ENCODE measurements at regions not wholly inside any gene's neighbourhood (a gene's known extent, or its start where the extent isn't known, plus 50 kb on each side); places are given as distances from the start of the nearest gene placed in this dataset.
"Not testable (repeated sequence)": the region's sequence is repeated elsewhere in the genome, so short reads cannot be mapped to it uniquely, and the experiment has no call there.

DNA sequence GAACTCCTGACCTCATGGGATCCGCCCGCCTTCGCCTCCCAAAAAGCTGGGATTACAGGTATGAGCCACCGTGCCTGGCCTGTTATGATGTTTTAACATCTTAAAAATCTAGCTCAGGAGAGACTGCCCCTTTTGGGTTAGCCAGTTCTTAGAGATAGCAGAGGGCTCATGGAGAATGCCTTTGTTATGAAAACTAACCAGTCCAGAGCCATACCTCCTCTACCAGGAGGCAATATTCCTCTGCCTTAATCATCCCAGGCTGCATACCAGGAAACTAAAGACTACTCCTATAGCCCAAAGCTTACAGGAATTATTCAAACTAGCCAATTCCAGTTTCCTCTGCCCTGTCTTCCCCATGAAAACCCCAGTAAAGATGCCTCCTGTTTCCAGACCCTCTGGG lies 96.0 kb upstream of the MDM1 start:
- no peak for DNase-seq

DNA sequence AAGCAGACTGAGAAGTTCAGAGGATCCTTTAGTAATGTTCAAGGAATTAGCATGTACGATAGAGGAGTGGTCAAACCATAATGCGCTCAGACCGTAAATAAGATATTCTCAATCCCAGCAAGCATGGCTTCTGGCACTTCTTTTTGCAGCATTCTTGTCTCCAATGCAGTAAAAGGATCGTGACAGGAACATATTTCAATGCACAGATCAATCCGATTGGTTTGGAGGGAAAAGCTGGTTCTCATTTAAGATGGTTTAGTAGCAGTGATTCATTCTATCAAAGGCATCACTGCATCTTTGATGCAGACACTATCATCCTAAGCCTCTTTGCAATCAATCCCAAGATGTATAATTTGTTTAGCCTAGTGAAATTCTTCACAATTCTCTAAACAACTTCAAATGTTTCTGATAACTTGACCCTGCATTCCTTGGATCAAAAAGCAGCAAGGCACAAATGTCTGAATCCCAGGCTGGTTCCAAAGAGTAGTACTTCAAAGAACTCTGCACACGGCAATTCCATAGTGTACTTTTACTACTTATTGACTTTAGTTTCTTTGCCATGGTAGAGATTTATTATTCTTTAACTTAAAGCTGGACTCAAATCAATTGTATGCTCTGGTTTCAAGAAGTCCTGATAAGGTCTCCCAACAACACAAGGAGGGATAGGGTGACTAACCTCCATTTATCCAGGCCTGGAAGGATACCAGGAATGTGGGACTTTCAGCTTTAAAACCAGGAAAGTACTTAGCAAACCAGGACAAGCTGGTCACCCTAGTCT lies 96.8 kb upstream of the MDM1 start:
- no peak for DNase-seq

DNA sequence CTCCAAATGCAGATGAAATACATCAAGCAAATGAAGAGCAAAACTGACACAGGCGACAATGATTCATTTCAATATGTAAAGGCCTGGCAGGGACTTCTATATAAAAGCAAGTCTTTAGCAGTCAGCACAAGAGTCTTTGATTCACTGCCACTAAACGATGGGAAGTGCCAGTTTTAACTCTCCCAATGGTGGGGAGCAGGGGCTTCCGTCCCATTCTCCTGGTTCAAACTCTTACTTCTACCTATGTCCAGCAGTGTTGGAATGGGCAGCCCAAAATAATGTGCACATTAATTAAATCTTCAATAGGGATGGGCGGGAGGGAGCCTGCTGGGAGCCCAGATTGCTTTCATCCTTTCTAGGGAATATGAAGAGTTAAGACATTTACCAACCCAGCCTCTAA lies 97.5 kb upstream of the MDM1 start:
- DNase-seq, result no peak

GRCh38 chr12:68431786-68432185 lies 99.6 kb upstream of the MDM1 start:
- DNase-seq, result no peak

DNA sequence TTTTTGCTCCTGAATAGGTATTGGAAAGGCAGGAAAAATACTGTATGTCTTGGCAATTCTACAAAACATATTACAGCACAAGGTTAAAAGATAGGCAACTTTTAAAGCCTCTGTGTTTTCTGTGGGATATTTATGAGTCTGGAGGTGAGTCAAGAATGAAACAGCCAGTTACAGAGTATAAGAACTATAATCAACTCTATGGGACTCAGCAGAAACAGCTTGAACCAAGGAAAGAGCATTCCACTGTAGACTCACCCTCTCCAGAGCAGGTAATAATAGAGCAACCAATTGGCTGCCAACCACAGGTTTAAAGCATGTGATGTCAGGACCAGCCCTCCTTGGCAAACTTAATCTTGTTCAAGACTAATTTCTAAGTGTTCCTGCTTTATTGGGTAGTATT lies 100.5 kb upstream of the MDM1 start:
- no peak for DNase-seq

- no peak for DNase-seq
These were observed 102.5 kb upstream of the MDM1 start for GRCh38 chr12:68434391-68435298.

DNA sequence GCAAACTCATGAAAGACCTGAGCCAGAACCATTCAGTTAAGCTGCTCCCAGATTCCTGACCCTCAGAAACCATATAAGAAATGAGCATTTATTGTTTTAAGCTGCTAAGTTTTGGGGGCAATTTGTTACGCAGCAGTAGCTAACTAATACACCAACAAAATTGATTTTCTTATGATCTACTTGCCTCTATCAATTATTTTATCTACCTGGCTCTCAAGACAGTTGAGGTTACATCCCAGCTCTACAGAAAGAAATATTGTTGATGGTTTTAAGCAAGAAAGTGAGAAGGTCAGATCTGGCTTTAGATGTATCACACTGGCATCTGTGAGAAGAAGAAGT lies 103.1 kb upstream of the MDM1 start:
- DNase-seq, result no peak

DNA sequence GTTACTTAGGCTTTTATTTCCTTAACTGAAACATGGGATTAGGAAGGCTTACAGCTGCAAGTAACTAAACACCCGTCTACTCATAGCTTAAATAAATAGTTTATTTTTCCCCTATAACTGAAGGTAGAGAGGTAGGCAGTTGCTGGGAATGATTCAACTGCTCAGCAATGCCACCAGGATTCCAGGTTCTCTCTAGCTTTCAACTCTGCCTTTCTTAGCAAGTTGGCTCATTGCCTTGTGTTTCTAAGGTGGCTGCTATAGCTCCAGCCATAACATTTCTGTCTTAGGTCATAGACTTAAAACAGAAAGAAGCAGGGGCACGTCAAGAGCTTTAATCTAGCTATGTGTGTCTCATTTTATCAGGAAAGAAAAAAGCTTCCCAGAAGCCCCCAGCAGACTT lies 103.7 kb upstream of the MDM1 start:
- no peak for DNase-seq

DNA sequence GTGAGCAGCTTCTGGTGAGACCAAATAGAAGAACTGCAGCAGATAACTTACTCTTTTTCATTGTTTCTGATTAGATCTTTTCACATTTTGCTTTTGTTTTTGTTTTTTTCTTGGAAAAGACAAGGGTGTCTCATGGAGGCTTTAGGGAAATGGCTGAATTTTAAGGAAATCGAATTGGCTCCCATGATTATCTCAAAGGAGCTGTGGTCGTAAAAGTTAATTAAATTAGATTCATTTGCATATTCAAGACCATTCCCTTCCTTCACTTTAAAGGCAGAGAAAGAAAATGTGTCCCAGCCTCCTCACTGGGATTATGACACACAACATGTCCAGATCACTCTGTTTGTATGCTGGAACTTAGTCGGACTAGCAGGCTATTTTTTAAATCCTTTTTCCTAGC lies 106.4 kb upstream of the MDM1 start:
- no peak for DNase-seq

GRCh38 chr12:68439368-68440045 lies 107.3 kb upstream of the MDM1 start:
- DNase-seq, result no peak

DNA sequence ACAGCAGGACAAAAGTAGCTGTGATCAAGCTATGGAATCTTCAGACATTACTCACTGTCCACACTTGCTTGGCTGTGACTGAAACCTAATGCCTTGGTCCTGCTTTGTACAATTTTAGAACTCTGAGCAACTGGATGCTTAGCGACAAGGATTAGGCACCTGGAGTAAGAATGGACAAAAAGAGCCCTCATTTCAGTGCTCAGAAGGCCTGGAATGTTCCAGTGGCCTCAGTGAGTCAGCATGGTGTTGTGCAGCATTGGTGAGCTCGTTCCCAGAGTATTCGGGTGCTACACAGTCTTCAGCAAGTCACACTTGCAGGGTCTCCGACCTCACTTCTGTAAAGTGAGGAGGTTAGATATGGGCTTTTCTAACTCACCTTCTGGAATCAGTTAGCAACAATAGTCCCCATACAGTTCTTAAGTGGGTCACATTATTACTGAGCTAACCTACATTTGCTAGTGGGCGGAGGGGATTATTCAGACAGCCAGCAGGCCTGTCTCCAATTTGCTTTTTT lies 108.0 kb upstream of the MDM1 start:
- DNase-seq, result no peak

GRCh38 chr12:68441167-68441566 lies 109.0 kb upstream of the MDM1 start:
- no peak for DNase-seq

GRCh38 chr12:68442353-68442972 lies 110.3 kb upstream of the MDM1 start:
- not testable (repeated sequence) for DNase-seq

GRCh38 chr12:68443695-68444094 lies 111.5 kb upstream of the MDM1 start:
- DNase-seq, result not testable (repeated sequence)

DNA sequence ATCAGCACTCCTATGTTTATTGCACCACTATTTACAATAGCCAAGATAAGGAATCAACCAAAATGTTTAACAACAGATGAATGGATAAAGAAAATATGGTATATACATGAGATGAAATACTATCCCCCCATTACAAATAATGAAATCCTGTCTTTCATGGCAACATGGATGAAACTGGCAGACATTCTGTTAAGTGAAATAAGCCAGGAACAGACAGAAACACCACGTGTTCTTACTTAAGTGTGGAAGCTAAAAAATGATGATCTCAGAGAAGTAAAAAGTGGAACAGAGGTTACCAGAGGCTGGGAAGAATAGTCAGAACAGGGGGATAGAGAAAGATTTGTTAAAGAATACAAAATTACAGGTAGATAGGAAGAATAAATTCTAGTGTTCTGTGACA lies 113.7 kb upstream of the MDM1 start:
- no peak for DNase-seq

GRCh38 chr12:68446384-68446783 lies 114.2 kb upstream of the MDM1 start:
- DNase-seq, result no peak

DNA sequence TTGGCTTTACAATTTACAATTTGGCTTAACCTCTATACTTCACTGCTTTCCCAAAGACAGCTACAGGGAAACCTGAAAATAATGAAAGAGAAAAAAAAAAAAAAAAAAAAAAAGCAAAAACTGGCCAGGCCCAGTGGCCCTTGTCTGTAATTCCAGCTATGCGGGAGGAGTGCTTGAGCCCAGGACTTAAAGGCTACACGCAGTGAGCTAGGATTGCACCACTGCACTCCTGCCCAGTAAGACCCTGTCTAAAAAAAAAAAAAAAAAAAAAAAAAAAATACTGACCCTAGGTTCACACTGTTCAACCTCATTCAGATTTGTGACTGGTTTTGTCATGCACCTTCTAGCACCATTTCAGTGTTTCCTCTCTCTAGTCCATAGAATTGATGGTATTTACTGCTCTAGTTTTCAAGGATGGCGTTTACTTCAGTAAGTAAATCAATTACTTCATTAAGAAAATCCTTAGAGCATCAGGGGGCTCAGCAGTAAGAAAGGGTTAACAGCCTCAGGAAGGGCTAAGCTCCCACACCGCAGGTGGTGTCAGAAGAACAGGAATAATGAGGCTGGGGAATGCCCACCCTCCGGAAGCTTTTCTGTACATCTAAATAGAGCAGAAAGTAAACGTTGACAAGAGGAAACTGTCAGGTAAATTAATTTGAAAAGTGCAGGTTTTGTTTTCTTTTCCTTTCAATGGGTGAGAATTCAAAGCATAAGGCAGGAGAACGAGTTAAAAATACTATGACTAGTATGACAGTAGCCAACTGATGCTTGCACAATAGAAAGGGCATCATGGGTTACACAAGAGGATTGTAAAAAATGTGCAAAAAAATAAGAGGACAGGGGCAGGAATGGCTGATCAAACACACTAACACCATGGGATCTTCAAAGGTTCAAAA lies 115.0 kb upstream of the MDM1 start:
- no peak for DNase-seq

- no peak for DNase-seq
These were observed 115.7 kb upstream of the MDM1 start for GRCh38 chr12:68447797-68448260.

DNA sequence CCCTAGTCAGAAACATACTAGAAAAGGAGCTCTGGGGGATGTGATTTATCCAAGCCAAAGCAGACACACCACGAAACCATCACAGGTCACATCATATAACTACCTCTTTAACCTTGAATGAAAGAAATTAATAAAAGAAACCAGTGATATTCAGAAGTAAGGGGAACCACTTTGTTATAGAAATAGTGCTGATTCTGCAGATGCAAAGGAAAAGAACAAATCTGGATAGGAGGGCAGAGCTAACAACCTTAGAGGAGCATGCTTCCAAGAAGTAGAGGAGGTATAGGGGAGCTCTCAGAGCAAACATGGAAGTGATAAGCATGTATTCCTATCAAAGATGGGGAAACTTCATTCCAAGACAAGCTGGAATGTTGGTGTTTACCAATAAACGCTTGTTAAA lies 117.0 kb upstream of the MDM1 start:
- DNase-seq, result no peak

GRCh38 chr12:68450947-68451260 lies 118.7 kb upstream of the MDM1 start:
- DNase-seq, result no peak

DNA sequence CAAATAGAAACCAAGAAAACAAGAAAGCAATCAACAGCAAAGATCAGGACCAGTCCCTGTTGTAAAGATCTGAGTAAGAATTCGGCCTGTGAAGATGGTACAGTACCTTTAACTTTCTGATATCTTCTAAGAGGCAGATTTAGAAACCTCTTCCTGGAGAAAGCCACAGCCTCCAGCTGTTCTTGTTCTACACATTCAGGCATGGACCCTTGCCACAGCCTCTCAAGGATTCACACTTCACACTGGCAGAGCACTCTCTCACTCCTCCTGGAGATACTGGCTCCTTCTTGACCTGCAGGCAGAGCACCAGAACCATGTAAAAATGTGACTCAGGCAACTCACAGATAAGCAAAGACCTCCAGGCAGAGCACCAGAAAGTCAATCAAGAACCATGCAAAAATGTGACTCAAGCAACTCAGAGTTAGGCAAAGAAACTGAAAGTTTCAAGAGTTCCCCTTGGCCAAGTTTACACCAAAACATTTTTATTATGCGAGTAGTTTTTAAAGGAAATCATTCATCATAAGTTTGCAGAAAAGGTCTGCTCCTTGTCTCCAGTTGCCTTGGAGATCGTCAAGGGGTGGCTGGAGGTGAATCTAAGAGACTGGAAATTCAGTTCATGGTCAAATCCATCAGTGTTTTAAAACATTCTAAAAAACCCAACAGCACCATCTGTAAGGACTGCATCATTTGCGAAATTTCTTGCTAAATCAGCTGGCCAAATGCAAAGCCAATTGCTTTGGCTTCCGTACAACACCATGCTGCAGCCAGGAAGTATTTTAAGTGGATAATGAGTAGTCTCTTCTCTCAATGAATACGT lies 119.3 kb upstream of the MDM1 start:
- no peak for DNase-seq

Measured in SHP77 (cell line).